Osteoblast (primary cell): ENCODE measurements at regions not wholly inside any gene's neighbourhood (a gene's known extent, or its start where the extent isn't known, plus 50 kb on each side); places are given as distances from the start of the nearest gene placed in this dataset.

Experiments used
- DNase-seq: peaks from one replicate; pipeline ENCODE4 v3.0.0; 2011; ENCODE audit warnings: low spot score, mixed read lengths; ENCODE audit not compliant: insufficient read length; ENCODE audit errors: missing footprints
- H2AFZ ChIP-seq: 2 replicates; pipeline ENCODE4 v1.6.0; 2011; ENCODE audit warnings: mild to moderate bottlenecking, low read length
- H3K27ac ChIP-seq: 2 replicates; pipeline ENCODE4 v1.5.1; 2011; ENCODE audit warnings: mild to moderate bottlenecking, low read depth, low read length, moderate library complexity
- H3K27me3 ChIP-seq: 2 replicates; pipeline ENCODE4 v1.6.0; 2012; ENCODE audit warnings: mild to moderate bottlenecking, control low read depth, inconsistent platforms, low read length, moderate library complexity; ENCODE audit not compliant: insufficient read depth
- H3K36me3 ChIP-seq: 2 replicates; pipeline ENCODE4 v1.5.1; 2011; ENCODE audit warnings: mild to moderate bottlenecking, low read length, control low read depth, moderate library complexity; ENCODE audit not compliant: insufficient read depth
- H3K4me1 ChIP-seq: 2 replicates; pipeline ENCODE4 v1.5.1; 2011; ENCODE audit warnings: mild to moderate bottlenecking, low read length, control low read depth, moderate library complexity; ENCODE audit not compliant: insufficient read depth
- H3K4me2 ChIP-seq: 2 replicates; pipeline ENCODE4 v1.6.0; 2011; ENCODE audit warnings: mild to moderate bottlenecking, low read length; ENCODE audit not compliant: insufficient read depth
- H3K4me3 ChIP-seq: fragments of 200-600 bp; sonication (generic); 3 replicates; pipeline ENCODE4 v1.5.1; 2012; ENCODE audit warnings: mild to moderate bottlenecking, low read length, inconsistent platforms; ENCODE audit not compliant: insufficient read depth
- H3K79me2 ChIP-seq: 2 replicates; pipeline ENCODE4 v1.6.0; 2012; ENCODE audit warnings: mild to moderate bottlenecking, low read length, control low read depth, inconsistent platforms; ENCODE audit not compliant: insufficient read depth
- H3K9me3 ChIP-seq: 2 replicates; pipeline ENCODE4 v1.5.1; 2011; ENCODE audit warnings: low read depth, low read length, control low read depth
- H4K20me1 ChIP-seq: 2 replicates; pipeline ENCODE4 v1.6.0; 2012; ENCODE audit warnings: mild to moderate bottlenecking, low read length, control low read depth; ENCODE audit not compliant: insufficient read depth
- CTCF ChIP-seq: IDR thresholded peaks from 2 replicates; pipeline ENCODE4 v1.5.1; 2011; ENCODE audit warnings: mild to moderate bottlenecking, low read depth, low read length, moderate library complexity; ENCODE audit errors: extremely low read depth

GRCh38 chr10:130931256-130931655, 380.3 kb downstream of the TCERG1L start:
- TF ChIP-seq CTCF, result no peak
- Histone ChIP-seq H3K27me3 (no peaks in the 10 kb centered on the region), H3K36me3 (no peaks in the 10 kb centered on the region), H3K79me2 (no peaks in the 10 kb centered on the region), H3K9me3 (peaks cover 4% of the 10 kb centered on the region), H3K4me3 (no peak overlapping the region), H4K20me1 (no peaks in the 10 kb centered on the region), H3K4me2 (no peak overlapping the region), H3K4me1 (no peaks in the 10 kb centered on the region), H2AFZ (no peak overlapping the region), H3K27ac (no peak overlapping the region)
- no peak for DNase-seq

- Histone ChIP-seq H3K79me2 (no peaks in the 10 kb centered on the region), H3K36me3 (no peaks in the 10 kb centered on the region), H3K4me1 (no peaks in the 10 kb centered on the region), H4K20me1 (no peaks in the 10 kb centered on the region), H3K9me3 (no peaks in the 10 kb centered on the region), H3K27ac (no peak overlapping the region), H2AFZ (no peak overlapping the region), H3K4me2 (no peak overlapping the region), H3K27me3 (no peaks in the 10 kb centered on the region), H3K4me3 (no peak overlapping the region)
- TF ChIP-seq CTCF, result no peak
- DNase-seq, result no peak
Measured at GRCh38 chr10:130932326-130933007, 379.1 kb downstream of the TCERG1L start.

GRCh38 chr10:130933008-130933390, 378.5 kb downstream of the TCERG1L start:
- no peaks in the 10 kb centered on the region for H3K79me2 ChIP-seq
- H3K36me3 ChIP-seq, result no peaks in the 10 kb centered on the region
- no peak overlapping the region for H3K4me2 ChIP-seq
- H2AFZ ChIP-seq, result no peak overlapping the region
- H3K9me3 ChIP-seq, result no peaks in the 10 kb centered on the region
- H4K20me1 ChIP-seq, result no peaks in the 10 kb centered on the region
- TF ChIP-seq CTCF, result no peak
- no peaks in the 10 kb centered on the region for H3K27me3 ChIP-seq
- no peak overlapping the region for H3K27ac ChIP-seq
- H3K4me3 ChIP-seq, result no peak overlapping the region
- H3K4me1 ChIP-seq, result no peaks in the 10 kb centered on the region
- no peak for DNase-seq

- no peak overlapping the region for H2AFZ ChIP-seq
- H3K4me3 ChIP-seq, result no peak overlapping the region
- H3K36me3 ChIP-seq, result no peaks in the 10 kb centered on the region
- no peak for TF ChIP-seq CTCF
- DNase-seq, result no peak
- no peaks in the 10 kb centered on the region for H3K9me3 ChIP-seq
- no peaks in the 10 kb centered on the region for H3K27me3 ChIP-seq
- H3K4me2 ChIP-seq, result no peak overlapping the region
- no peaks in the 10 kb centered on the region for H3K4me1 ChIP-seq
- H3K27ac ChIP-seq, result no peak overlapping the region
- no peaks in the 10 kb centered on the region for H4K20me1 ChIP-seq
- H3K79me2 ChIP-seq, result no peaks in the 10 kb centered on the region
Measured at GRCh38 chr10:130934293-130935127, 377.0 kb downstream of the TCERG1L start.
